ENCODE measurements at regions not wholly inside any gene's neighbourhood (a gene's known extent, or its start where the extent isn't known, plus 50 kb on each side); places are given as distances from the start of the nearest gene placed in this dataset.

GRCh38 chr14:84655014-84655413 lies 874.9 kb upstream of the FLRT2 start:
- CTCF ChIA-PET, result no interaction called here

GRCh38 chr14:84657911-84658310 lies 872.0 kb upstream of the FLRT2 start:
- 0% methylated on average over 1 of the region's 1 CpG for WGBS (ENCODE audit: missing lambda C conversion rate)
- Histone ChIP-seq H3K4me2 (no peak overlapping the region), H3K27ac (no peak overlapping the region), H3K4me1 (no peaks in the 10 kb centered on the region), H3K9me3 (no peaks in the 10 kb centered on the region), H3K4me3 (no peak overlapping the region)
- FAIRE-seq (no peak), ATAC-seq (no peak), DNase-seq (ENCODE audit: low read depth in 1 of 2, low spot score in 1 of 2) (no peak)
- POLR2A ChIA-PET, result no interaction called here
- CTCF ChIA-PET, result no interaction called here
- TF ChIP-seq HES2 (IDR thresholded peaks at IDR 0.05) (no peak), NPAS2 (CRISPR knock-in tag; IDR thresholded peaks at IDR 0.05; ENCODE audit: borderline replicate concordance) (no peak), ESRRA (IDR thresholded peaks at IDR 0.05; ENCODE audit: borderline replicate concordance, low read length) (no peak), JUNB (IDR thresholded peaks at IDR 0.05) (no peak), FOSB (CRISPR knock-in tag; IDR thresholded peaks at IDR 0.05) (no peak), TP53 (CRISPR knock-in tag; IDR thresholded peaks at IDR 0.05) (no peak), HMGXB4 (CRISPR knock-in tag; IDR thresholded peaks at IDR 0.05; ENCODE audit: borderline replicate concordance) (no peak), PHF8 (IDR thresholded peaks at IDR 0.05; ENCODE audit: borderline replicate concordance, low read depth) (no peak), HOXB5 (CRISPR knock-in tag; IDR thresholded peaks at IDR 0.05) (no peak), E2F6 (IDR thresholded peaks at IDR 0.05; ENCODE audit: borderline replicate concordance, low read depth) (no peak), SREBF2 (IDR thresholded peaks at IDR 0.05) (no peak), PBX3 (IDR thresholded peaks at IDR 0.05) (no peak)

More at GRCh38 chr14:84655014-84655413, 874.9 kb upstream of the FLRT2 start:
- Histone ChIP-seq H3K4me2 (no peak overlapping the region), H3K27ac (no peak overlapping the region), H3K9me3 (no peaks in the 10 kb centered on the region), H3K4me1 (no peaks in the 10 kb centered on the region), H3K4me3 (no peak overlapping the region)
- POLR2A ChIA-PET, result no interaction called here
- ATAC-seq, result no peak
- 3% methylated on average over 5 of the region's 7 CpGs for WGBS (ENCODE audit: missing lambda C conversion rate)
- FAIRE-seq, result no peak
- no peak for TF ChIP-seq MAFK (IDR thresholded peaks at IDR 0.05; ENCODE audit: partially characterized antibody)
- TF ChIP-seq MAX (IDR thresholded peaks at IDR 0.05), result no peak
- TF ChIP-seq ESRRA (IDR thresholded peaks at IDR 0.05; ENCODE audit: borderline replicate concordance, low read length), result no peak
- no peak for TF ChIP-seq FOXS1 (CRISPR knock-in tag; IDR thresholded peaks at IDR 0.05)
- no peak for TF ChIP-seq FOSL2 (IDR thresholded peaks at IDR 0.05)
- no peak for TF ChIP-seq FOSL2 (CRISPR knock-in tag; IDR thresholded peaks at IDR 0.05)
- TF ChIP-seq KDM5A (IDR thresholded peaks at IDR 0.05), result no peak
- no peak for TF ChIP-seq TP53 (CRISPR knock-in tag; IDR thresholded peaks at IDR 0.05)
- TF ChIP-seq NPAS2 (CRISPR knock-in tag; IDR thresholded peaks at IDR 0.05; ENCODE audit: borderline replicate concordance), result no peak
- no peak for TF ChIP-seq RAD21 (conservative IDR thresholded peaks at IDR 0.05 in 1 of 2, IDR thresholded peaks at IDR 0.05 in 1 of 2)
- no peak for TF ChIP-seq TFCP2L1 (CRISPR knock-in tag; IDR thresholded peaks at IDR 0.05)
- TF ChIP-seq HOXB5 (CRISPR knock-in tag; IDR thresholded peaks at IDR 0.05), result no peak
- TF ChIP-seq PBX3 (IDR thresholded peaks at IDR 0.05), result no peak
- no peak for TF ChIP-seq E2F6 (IDR thresholded peaks at IDR 0.05; ENCODE audit: borderline replicate concordance, low read depth)
- TF ChIP-seq ZFP36 (IDR thresholded peaks at IDR 0.05; ENCODE audit: borderline replicate concordance, partially characterized antibody), result no peak
- no peak for TF ChIP-seq CEBPB (IDR thresholded peaks at IDR 0.05)
- no peak for TF ChIP-seq REST (IDR thresholded peaks at IDR 0.05)
- TF ChIP-seq CBX8 (IDR thresholded peaks at IDR 0.05), result no peak
- no peak for TF ChIP-seq KDM1A (IDR thresholded peaks at IDR 0.05; ENCODE audit: low read depth)
- DNase-seq (ENCODE audit: low read depth in 1 of 2, low spot score in 1 of 2), result no peak
